ENCODE measurements at regions not wholly inside any gene's neighbourhood (a gene's known extent, or its start where the extent isn't known, plus 50 kb on each side); places are given as distances from the start of the nearest gene placed in this dataset.

DNA sequence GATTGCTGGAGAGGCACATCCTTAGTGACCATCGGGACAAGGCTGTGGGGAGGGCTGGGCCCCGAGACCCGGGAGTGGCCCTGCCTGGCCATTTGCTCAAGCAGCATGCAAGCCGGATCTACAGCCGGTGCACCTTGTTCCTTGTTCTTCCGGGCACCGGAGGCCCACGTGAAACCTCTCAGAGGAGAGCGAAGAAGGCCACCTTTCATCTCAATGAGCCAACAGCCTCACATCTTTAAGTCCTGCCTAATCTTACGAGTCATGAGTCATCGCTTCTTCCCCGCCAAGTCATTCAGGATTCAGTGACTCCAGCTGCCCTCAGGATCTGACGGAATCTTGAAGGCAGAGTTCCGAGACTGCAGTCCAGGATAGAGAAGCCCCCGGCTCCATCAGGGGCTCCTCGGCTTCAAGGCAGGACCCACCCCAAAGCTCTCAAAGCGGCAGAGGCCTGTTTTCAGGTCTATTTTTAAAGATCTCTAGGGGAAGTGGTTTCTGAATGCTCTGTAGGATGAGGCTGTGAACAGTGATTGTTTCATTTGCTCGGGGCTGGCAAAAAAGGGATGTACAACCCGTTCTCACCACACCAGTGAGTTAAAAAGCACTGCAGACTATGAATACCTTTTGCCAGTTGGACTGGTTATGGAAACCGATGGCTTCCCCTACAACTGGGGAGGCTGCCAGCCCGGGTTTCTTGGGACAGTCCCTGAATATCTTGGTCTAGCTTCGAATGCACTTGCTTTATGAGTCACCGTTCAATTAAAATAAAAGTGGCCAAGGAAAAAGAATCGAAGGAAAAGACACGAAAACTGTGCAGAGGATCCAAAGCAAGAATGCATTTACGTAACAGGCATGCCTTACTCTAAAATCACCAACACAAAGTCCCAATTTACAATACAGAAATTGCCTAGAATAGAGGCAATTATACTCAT lies 57.2 kb upstream of the ECHDC3 start:
- TF ChIP-seq EZH2phosphoT487 (IDR thresholded peaks at IDR 0.05): no peak
- TF ChIP-seq, protein P1, sequence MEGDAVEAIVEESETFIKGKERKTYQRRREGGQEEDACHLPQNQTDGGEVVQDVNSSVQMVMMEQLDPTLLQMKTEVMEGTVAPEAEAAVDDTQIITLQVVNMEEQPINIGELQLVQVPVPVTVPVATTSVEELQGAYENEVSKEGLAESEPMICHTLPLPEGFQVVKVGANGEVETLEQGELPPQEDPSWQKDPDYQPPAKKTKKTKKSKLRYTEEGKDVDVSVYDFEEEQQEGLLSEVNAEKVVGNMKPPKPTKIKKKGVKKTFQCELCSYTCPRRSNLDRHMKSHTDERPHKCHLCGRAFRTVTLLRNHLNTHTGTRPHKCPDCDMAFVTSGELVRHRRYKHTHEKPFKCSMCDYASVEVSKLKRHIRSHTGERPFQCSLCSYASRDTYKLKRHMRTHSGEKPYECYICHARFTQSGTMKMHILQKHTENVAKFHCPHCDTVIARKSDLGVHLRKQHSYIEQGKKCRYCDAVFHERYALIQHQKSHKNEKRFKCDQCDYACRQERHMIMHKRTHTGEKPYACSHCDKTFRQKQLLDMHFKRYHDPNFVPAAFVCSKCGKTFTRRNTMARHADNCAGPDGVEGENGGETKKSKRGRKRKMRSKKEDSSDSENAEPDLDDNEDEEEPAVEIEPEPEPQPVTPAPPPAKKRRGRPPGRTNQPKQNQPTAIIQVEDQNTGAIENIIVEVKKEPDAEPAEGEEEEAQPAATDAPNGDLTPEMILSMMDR (IDR thresholded peaks at IDR 0.05): no peak

Measured in neural progenitor cell (in vitro differentiated cells).